Sigmoid colon (tissue), 6 donors: ENCODE measurements at regions not wholly inside any gene's neighbourhood (a gene's known extent, or its start where the extent isn't known, plus 50 kb on each side); places are given as distances from the start of the nearest gene placed in this dataset.

Experiments used
- DNase-seq: peaks from one replicate; pipeline ENCODE4 v3.0.0-alpha.2; 2019
- H3K27ac ChIP-seq, 4 donors: fragments of 200-600 bp; sonication (generic); one replicate each; pipeline ENCODE4 v1.5.1; 2016 to 2019; ENCODE audit warnings: mild to moderate bottlenecking in 1 of 4
- H3K27me3 ChIP-seq, 3 donors: fragments of 200-600 bp; sonication (generic); one replicate each; pipeline ENCODE4 v1.5.1; 2019; ENCODE audit warnings: mild to moderate bottlenecking in 1 of 3
- H3K36me3 ChIP-seq, 4 donors: fragments of 200-600 bp; sonication (generic); one replicate each; pipeline ENCODE4 v1.5.1; 2016 to 2019
- H3K4me1 ChIP-seq, 4 donors: fragments of 200-600 bp; sonication (generic); one replicate each; pipeline ENCODE4 v1.5.1; 2017 to 2019
- H3K4me3 ChIP-seq, 4 donors: fragments of 200-600 bp; sonication (generic); one replicate each; pipeline ENCODE4 v1.5.1; 2017 to 2019; ENCODE audit warnings: mild to moderate bottlenecking in 2 of 4, moderate library complexity in 1 of 4
- H3K9me3 ChIP-seq, 4 donors: fragments of 200-600 bp in 3 of 4; sonication (generic) in 3 of 4; one replicate each; pipeline versions ENCODE4 v1.5.1 to v1.6.1; 2013 to 2019
- CTCF ChIP-seq, 4 experiments: fragments of 450-650 bp in 3 of 4; fragments of 200-600 bp in 1 of 4; IDR thresholded peaks; one replicate each; pipeline ENCODE4 v1.5.1; 2016 to 2019; ENCODE audit warnings: antibody characterized with exemption in 4 of 4, mild to moderate bottlenecking in 3 of 4, moderate library complexity in 2 of 4
- EP300 ChIP-seq, 4 donors: sonication (generic); formaldehyde crosslinking; IDR thresholded peaks; one replicate each; pipeline ENCODE4 v1.6.1; 2017; ENCODE audit warnings: antibody characterized with exemption in 4 of 4
- POLR2A ChIP-seq, 2 donors: fragments of 450-650 bp; IDR thresholded peaks; one replicate each; pipeline ENCODE4 v1.6.1; 2016; ENCODE audit warnings: antibody characterized with exemption in 2 of 2, mild to moderate bottlenecking in 2 of 2, moderate library complexity in 2 of 2
- POLR2AphosphoS5 ChIP-seq, 4 donors: sonication (generic); formaldehyde crosslinking; IDR thresholded peaks; one replicate each; pipeline ENCODE4 v1.6.1; 2017; ENCODE audit warnings: antibody characterized with exemption in 4 of 4
- WGBS, 2 donors: extraction: QIAGEN DNeasy Blood & Tissue Kit; methylation state at CpG; one replicate each; pipeline ENCODE4 v1.1.7; 2013; 5-methylcytosine and 5-hydroxymethylcytosine counted together
- intact Hi-C: fragments of 100-400 bp; cut with DNase I; formaldehyde crosslinking; loops from one replicate; pipeline ENCODE4 v1.15.1; 2023
- donor health status: healthy with polysubstance abuse.
- donor health status: healthy.

GRCh38 chr21:36557316-36557715 is 77.4 kb upstream of the CLDN14 start:
- intact Hi-C loops: no loop called here
- H3K27me3 ChIP-seq: peaks cover 0 to 12% (median 0%) of the 10 kb centered on the region in 3 donors
- WGBS, 2 donors: 86 to 91% methylated on average over 3 of the region's 3 CpGs
- no peak for DNase-seq
- TF ChIP-seq CTCF (IDR thresholded peaks at IDR 0.05) (no peak), POLR2A (IDR thresholded peaks at IDR 0.05) (no peak), POLR2AphosphoS5 (IDR thresholded peaks at IDR 0.05) (no peak), EP300 (IDR thresholded peaks at IDR 0.05) (no peak)
- H3K4me1 ChIP-seq: no peaks in the 10 kb centered on the region
- H3K4me3 ChIP-seq: no peak overlapping the region
- no peaks in the 10 kb centered on the region for H3K36me3 ChIP-seq
- no peaks in the 10 kb centered on the region for H3K9me3 ChIP-seq
- no peak overlapping the region for H3K27ac ChIP-seq

- Histone ChIP-seq H3K27ac (no peak overlapping the region), H3K9me3 (peaks cover 0 to 3% (median 0%) of the 10 kb centered on the region in 4 donors), H3K4me3 (no peak overlapping the region), H3K27me3 (peaks cover 0 to 16% (median 0%) of the 10 kb centered on the region in 3 donors), H3K4me1 (no peaks in the 10 kb centered on the region), H3K36me3 (no peaks in the 10 kb centered on the region)
- 87% methylated on average over 7 of the region's 7 CpGs for WGBS, 2 donors
- TF ChIP-seq EP300 (IDR thresholded peaks at IDR 0.05) (no peak), POLR2AphosphoS5 (IDR thresholded peaks at IDR 0.05) (no peak), CTCF (IDR thresholded peaks at IDR 0.05) (no peak), POLR2A (IDR thresholded peaks at IDR 0.05) (no peak)
- intact Hi-C loops: no loop called here
- no peak for DNase-seq
Measured at GRCh38 chr21:36560933-36561575, 81.1 kb upstream of the CLDN14 start.

- H3K9me3 ChIP-seq: peaks cover 0 to 3% (median 0%) of the 10 kb centered on the region in 4 donors
Measured at GRCh38 chr21:36563341-36563926, 83.5 kb upstream of the CLDN14 start.

GRCh38 chr21:36564647-36565046 is 84.7 kb upstream of the CLDN14 start:
- Histone ChIP-seq H3K9me3 (peaks cover 0 to 3% (median 0%) of the 10 kb centered on the region in 4 donors), H3K36me3 (no peaks in the 10 kb centered on the region), H3K27me3 (peaks cover 0 to 28% (median 4%) of the 10 kb centered on the region in 3 donors), H3K4me1 (no peaks in the 10 kb centered on the region), H3K27ac (no peak overlapping the region), H3K4me3 (no peak overlapping the region)
- DNase-seq: no peak
- no peak for TF ChIP-seq EP300 (IDR thresholded peaks at IDR 0.05)
- TF ChIP-seq POLR2A (IDR thresholded peaks at IDR 0.05): no peak
- no peak for TF ChIP-seq CTCF (IDR thresholded peaks at IDR 0.05)
- TF ChIP-seq POLR2AphosphoS5 (IDR thresholded peaks at IDR 0.05): no peak
- intact Hi-C loops: no loop called here
- 0% methylated on average over 1 of the region's 1 CpG for WGBS, 2 donors

More at GRCh38 chr21:36563341-36563926, 83.5 kb upstream of the CLDN14 start:
- no peak overlapping the region for H3K27ac ChIP-seq
- H3K4me3 ChIP-seq: no peak overlapping the region
- no peak for TF ChIP-seq EP300 (IDR thresholded peaks at IDR 0.05)
- TF ChIP-seq POLR2A (IDR thresholded peaks at IDR 0.05): no peak
- no peak for TF ChIP-seq CTCF (IDR thresholded peaks at IDR 0.05)
- TF ChIP-seq POLR2AphosphoS5 (IDR thresholded peaks at IDR 0.05): no peak
- no peaks in the 10 kb centered on the region for H3K36me3 ChIP-seq
- H3K27me3 ChIP-seq: peaks cover 0 to 24% (median 4%) of the 10 kb centered on the region in 3 donors
- intact Hi-C loops: no loop called here
- WGBS, 2 donors: 80% methylated on average over 12 of the region's 12 CpGs
- no peaks in the 10 kb centered on the region for H3K4me1 ChIP-seq
- no peak for DNase-seq
